Stimulated activated memory B cell treated with anti-CD40 and anti-IgM and Interleukin-4, amounts not matched to agents 10 μg/mL and 1 μg/mL and 100 μg/mL, for 72 hours (primary cell): ENCODE measurements at regions not wholly inside any gene's neighbourhood (a gene's known extent, or its start where the extent isn't known, plus 50 kb on each side); places are given as distances from the start of the nearest gene placed in this dataset.
"Not testable (repeated sequence)": the region's sequence is repeated elsewhere in the genome, so short reads cannot be mapped to it uniquely, and the experiment has no call there.

ENCODE experiments used
- ATAC-seq: fragments of 150-1000 bp; cut with Tn5 transposase; 2 replicates; pipeline ENCODE4 v1.10.0; 2021
- H3K27ac Mint-ChIP-seq: one replicate; pipeline ENCODE4 v1.8.0; 2022; ENCODE audit warnings: mild to moderate bottlenecking, mixed read lengths
- H3K27me3 Mint-ChIP-seq: one replicate; pipeline ENCODE4 v1.8.0; 2022; ENCODE audit warnings: mixed read lengths
- H3K36me3 Mint-ChIP-seq: one replicate; pipeline ENCODE4 v1.8.0; 2022; ENCODE audit warnings: mixed read lengths
- H3K4me1 Mint-ChIP-seq: one replicate; pipeline ENCODE4 v1.8.0; 2022; ENCODE audit warnings: mixed read lengths
- H3K4me3 Mint-ChIP-seq: one replicate; pipeline ENCODE4 v1.8.0; 2022; ENCODE audit warnings: mild to moderate bottlenecking, moderate library complexity, mixed read lengths
- H3K9me3 Mint-ChIP-seq: one replicate; pipeline ENCODE4 v1.8.0; 2022; ENCODE audit warnings: mixed read lengths

GRCh38 chr12:78559886-78560285, 304.7 kb upstream of the SYT1 start:
- H3K4me1 Mint-ChIP-seq = no peaks in the 10 kb centered on the region

GRCh38 chr12:78560633-78561032, 303.9 kb upstream of the SYT1 start:
- ATAC-seq = no peak
- Mint-ChIP-seq H3K9me3 (no peaks in the 10 kb centered on the region), H3K4me3 (no peak overlapping the region), H3K36me3 (no peaks in the 10 kb centered on the region), H3K27ac (no peak overlapping the region), H3K4me1 (no peaks in the 10 kb centered on the region), H3K27me3 (no peaks in the 10 kb centered on the region)

More at GRCh38 chr12:78559886-78560285, 304.7 kb upstream of the SYT1 start:
- Mint-ChIP-seq H3K9me3 (no peaks in the 10 kb centered on the region), H3K27me3 (no peaks in the 10 kb centered on the region), H3K36me3 (no peaks in the 10 kb centered on the region), H3K27ac (no peak overlapping the region), H3K4me3 (no peak overlapping the region)
- ATAC-seq = no peak

GRCh38 chr12:78562368-78563205, 302.0 kb upstream of the SYT1 start:
- ATAC-seq = no peak
- Mint-ChIP-seq H3K9me3 (no peaks in the 10 kb centered on the region), H3K27ac (no peak overlapping the region), H3K27me3 (no peaks in the 10 kb centered on the region), H3K36me3 (no peaks in the 10 kb centered on the region), H3K4me3 (no peak overlapping the region), H3K4me1 (no peaks in the 10 kb centered on the region)

GRCh38 chr12:78563826-78564225, 300.7 kb upstream of the SYT1 start:
- H3K9me3 Mint-ChIP-seq = no peaks in the 10 kb centered on the region
- H3K4me3 Mint-ChIP-seq = no peak overlapping the region
- no peaks in the 10 kb centered on the region for H3K36me3 Mint-ChIP-seq
- no peak for ATAC-seq
- no peak overlapping the region for H3K27ac Mint-ChIP-seq
- H3K27me3 Mint-ChIP-seq = no peaks in the 10 kb centered on the region
- H3K4me1 Mint-ChIP-seq = no peaks in the 10 kb centered on the region

- no peak for ATAC-seq
- no peak overlapping the region for H3K27ac Mint-ChIP-seq
- no peaks in the 10 kb centered on the region for H3K36me3 Mint-ChIP-seq
- H3K4me3 Mint-ChIP-seq = no peak overlapping the region
- H3K4me1 Mint-ChIP-seq = no peaks in the 10 kb centered on the region
- no peaks in the 10 kb centered on the region for H3K9me3 Mint-ChIP-seq
- H3K27me3 Mint-ChIP-seq = no peaks in the 10 kb centered on the region
These were observed 298.1 kb upstream of the SYT1 start for GRCh38 chr12:78566456-78566855.

GRCh38 chr12:78568321-78569020, 296.1 kb upstream of the SYT1 start:
- no peak for ATAC-seq
- H3K4me3 Mint-ChIP-seq = no peak overlapping the region
- no peak overlapping the region for H3K27ac Mint-ChIP-seq
- H3K9me3 Mint-ChIP-seq = no peaks in the 10 kb centered on the region
- H3K36me3 Mint-ChIP-seq = no peaks in the 10 kb centered on the region
- no peaks in the 10 kb centered on the region for H3K4me1 Mint-ChIP-seq
- no peaks in the 10 kb centered on the region for H3K27me3 Mint-ChIP-seq

GRCh38 chr12:78571953-78572352, 292.6 kb upstream of the SYT1 start:
- H3K4me3 Mint-ChIP-seq = no peak overlapping the region
- no peaks in the 10 kb centered on the region for H3K27me3 Mint-ChIP-seq
- no peak for ATAC-seq
- H3K9me3 Mint-ChIP-seq = peaks cover 3% of the 10 kb centered on the region
- no peaks in the 10 kb centered on the region for H3K36me3 Mint-ChIP-seq
- no peaks in the 10 kb centered on the region for H3K4me1 Mint-ChIP-seq
- no peak overlapping the region for H3K27ac Mint-ChIP-seq

- not testable (repeated sequence) for H3K4me1 Mint-ChIP-seq, ATAC-seq, H3K36me3 Mint-ChIP-seq, H3K4me3 Mint-ChIP-seq, H3K27me3 Mint-ChIP-seq, H3K27ac Mint-ChIP-seq, H3K9me3 Mint-ChIP-seq
These were observed 289.4 kb upstream of the SYT1 start for GRCh38 chr12:78575208-78575607.

- ATAC-seq = no peak
- Mint-ChIP-seq H3K9me3 (peaks cover 11% of the 10 kb centered on the region), H3K36me3 (no peaks in the 10 kb centered on the region)
These were observed 284.7 kb upstream of the SYT1 start for GRCh38 chr12:78579846-78580245.

GRCh38 chr12:78580296-78580695, 284.3 kb upstream of the SYT1 start:
- Mint-ChIP-seq H3K27ac (no peak overlapping the region), H3K4me1 (no peaks in the 10 kb centered on the region), H3K27me3 (no peaks in the 10 kb centered on the region), H3K9me3 (peaks cover 8% of the 10 kb centered on the region), H3K36me3 (no peaks in the 10 kb centered on the region), H3K4me3 (no peak overlapping the region)
- no peak for ATAC-seq

More at GRCh38 chr12:78579846-78580245, 284.7 kb upstream of the SYT1 start:
- H3K4me1 Mint-ChIP-seq = no peaks in the 10 kb centered on the region
- H3K27me3 Mint-ChIP-seq = no peaks in the 10 kb centered on the region
- no peak overlapping the region for H3K27ac Mint-ChIP-seq
- H3K4me3 Mint-ChIP-seq = no peak overlapping the region

- no peak overlapping the region for H3K27ac Mint-ChIP-seq
- H3K36me3 Mint-ChIP-seq = no peaks in the 10 kb centered on the region
- ATAC-seq = no peak
- no peak overlapping the region for H3K4me3 Mint-ChIP-seq
- no peaks in the 10 kb centered on the region for H3K27me3 Mint-ChIP-seq
- H3K4me1 Mint-ChIP-seq = no peaks in the 10 kb centered on the region
- H3K9me3 Mint-ChIP-seq = peaks cover 11% of the 10 kb centered on the region
These were observed 279.9 kb upstream of the SYT1 start for GRCh38 chr12:78584695-78585094.

- H3K27me3 Mint-ChIP-seq = no peaks in the 10 kb centered on the region
- H3K36me3 Mint-ChIP-seq = no peaks in the 10 kb centered on the region
- H3K4me1 Mint-ChIP-seq = no peaks in the 10 kb centered on the region
- peaks cover 11% of the 10 kb centered on the region for H3K9me3 Mint-ChIP-seq
- ATAC-seq = no peak
- H3K27ac Mint-ChIP-seq = no peak overlapping the region
- no peak overlapping the region for H3K4me3 Mint-ChIP-seq
These were observed 279.4 kb upstream of the SYT1 start for GRCh38 chr12:78585132-78585531.

- Mint-ChIP-seq H3K27ac (no peak overlapping the region), H3K27me3 (no peaks in the 10 kb centered on the region), H3K4me3 (no peak overlapping the region), H3K4me1 (no peaks in the 10 kb centered on the region), H3K36me3 (no peaks in the 10 kb centered on the region), H3K9me3 (peaks cover 11% of the 10 kb centered on the region)
- no peak for ATAC-seq
These were observed 277.8 kb upstream of the SYT1 start for GRCh38 chr12:78586790-78587189.

- Mint-ChIP-seq H3K4me1 (no peaks in the 10 kb centered on the region), H3K27ac (no peak overlapping the region), H3K36me3 (no peaks in the 10 kb centered on the region), H3K27me3 (no peaks in the 10 kb centered on the region), H3K9me3 (peaks cover 9% of the 10 kb centered on the region), H3K4me3 (no peak overlapping the region)
- no peak for ATAC-seq
These were observed 265.2 kb upstream of the SYT1 start for GRCh38 chr12:78599366-78599765.

GRCh38 chr12:78600541-78600940, 264.0 kb upstream of the SYT1 start:
- H3K27ac Mint-ChIP-seq = no peak overlapping the region
- no peak for ATAC-seq
- no peaks in the 10 kb centered on the region for H3K4me1 Mint-ChIP-seq
- H3K36me3 Mint-ChIP-seq = no peaks in the 10 kb centered on the region
- no peaks in the 10 kb centered on the region for H3K27me3 Mint-ChIP-seq
- peaks cover 13% of the 10 kb centered on the region for H3K9me3 Mint-ChIP-seq
- no peak overlapping the region for H3K4me3 Mint-ChIP-seq

GRCh38 chr12:78611504-78611903, 253.1 kb upstream of the SYT1 start:
- H3K36me3 Mint-ChIP-seq = no peaks in the 10 kb centered on the region
- no peaks in the 10 kb centered on the region for H3K4me1 Mint-ChIP-seq
- H3K4me3 Mint-ChIP-seq = no peak overlapping the region
- ATAC-seq = no peak
- no peak overlapping the region for H3K27ac Mint-ChIP-seq
- H3K9me3 Mint-ChIP-seq = peaks cover 9% of the 10 kb centered on the region
- no peaks in the 10 kb centered on the region for H3K27me3 Mint-ChIP-seq
